Lower lobe of right lung (tissue), 2 donors: ENCODE measurements at regions not wholly inside any gene's neighbourhood (a gene's known extent, or its start where the extent isn't known, plus 50 kb on each side); places are given as distances from the start of the nearest gene placed in this dataset.

Experiments
- ATAC-seq, 2 donors: fragments of 200-7000 bp; cut with Tn5 transposase; one replicate each; pipeline ENCODE4 v1.9.1; 2020 to 2022; ENCODE audit warnings: mild to moderate bottlenecking in 2 of 2, moderate library complexity in 2 of 2
- DNase-seq: peaks from one replicate; pipeline ENCODE4 v3.0.0-alpha.2; 2020
- H3K27ac ChIP-seq: fragments of 200-600 bp; one replicate; pipeline ENCODE4 v1.8.0; 2022
- H3K27me3 ChIP-seq: fragments of 200-600 bp; one replicate; pipeline ENCODE4 v1.8.0; 2022; ENCODE audit warnings: low read depth
- H3K36me3 ChIP-seq: fragments of 200-600 bp; one replicate; pipeline ENCODE4 v1.8.0; 2022; ENCODE audit warnings: mild to moderate bottlenecking
- H3K4me1 ChIP-seq: fragments of 200-600 bp; one replicate; pipeline ENCODE4 v1.8.0; 2022
- H3K4me3 ChIP-seq: fragments of 200-600 bp; one replicate; pipeline ENCODE4 v1.8.0; 2022; ENCODE audit warnings: mild to moderate bottlenecking
- H3K9me3 ChIP-seq: fragments of 200-600 bp; one replicate; pipeline ENCODE4 v1.8.0; 2022
- intact Hi-C: fragments of 100-400 bp; cut with DNase I; formaldehyde crosslinking; loops from one replicate; pipeline ENCODE4 v1.11.0; 2022
- TF ChIP-seq, protein P1 (sequence below): fragments of 200-600 bp; IDR thresholded peaks from one replicate; pipeline ENCODE4 v1.8.0; 2022; ENCODE audit warnings: antibody characterized with exemption, mild to moderate bottlenecking
- donor health status: DM: no; HTN: yes; CAD: no; lungs with severe emphysema.

DNA sequence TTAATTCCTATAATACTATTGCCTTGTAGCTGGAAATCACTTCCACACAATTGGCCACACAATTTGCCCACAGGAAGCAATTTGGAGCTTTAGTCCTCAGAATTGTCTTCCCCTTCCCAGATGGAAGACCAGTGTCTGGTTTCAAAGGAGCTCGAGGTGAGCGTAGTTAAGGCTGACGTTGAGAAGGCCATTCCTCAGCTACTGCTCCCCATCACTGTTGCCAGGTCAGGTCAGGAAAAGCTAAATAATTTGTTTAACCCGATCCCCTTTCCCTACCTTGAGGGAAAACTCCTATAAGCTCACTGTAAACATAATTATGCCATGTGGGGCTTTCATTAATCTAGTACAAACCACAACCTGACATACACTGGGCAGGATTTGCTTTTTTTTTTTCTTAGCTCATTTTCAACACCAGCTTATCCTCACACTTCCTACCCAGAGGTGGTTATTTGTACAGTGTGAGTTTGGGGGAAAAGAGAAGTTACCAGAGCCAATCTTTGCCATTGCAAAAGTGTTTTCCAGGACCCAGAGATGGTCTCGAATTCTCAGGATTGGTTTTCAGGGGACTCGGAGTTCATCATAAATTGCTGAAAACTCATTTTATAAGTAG lies 242.7 kb downstream of the CLIC5 start:
- H3K27me3 ChIP-seq = no peaks in the 10 kb centered on the region
- intact Hi-C loops = no loop called here
- no peak for ATAC-seq
- TF ChIP-seq, protein P1, sequence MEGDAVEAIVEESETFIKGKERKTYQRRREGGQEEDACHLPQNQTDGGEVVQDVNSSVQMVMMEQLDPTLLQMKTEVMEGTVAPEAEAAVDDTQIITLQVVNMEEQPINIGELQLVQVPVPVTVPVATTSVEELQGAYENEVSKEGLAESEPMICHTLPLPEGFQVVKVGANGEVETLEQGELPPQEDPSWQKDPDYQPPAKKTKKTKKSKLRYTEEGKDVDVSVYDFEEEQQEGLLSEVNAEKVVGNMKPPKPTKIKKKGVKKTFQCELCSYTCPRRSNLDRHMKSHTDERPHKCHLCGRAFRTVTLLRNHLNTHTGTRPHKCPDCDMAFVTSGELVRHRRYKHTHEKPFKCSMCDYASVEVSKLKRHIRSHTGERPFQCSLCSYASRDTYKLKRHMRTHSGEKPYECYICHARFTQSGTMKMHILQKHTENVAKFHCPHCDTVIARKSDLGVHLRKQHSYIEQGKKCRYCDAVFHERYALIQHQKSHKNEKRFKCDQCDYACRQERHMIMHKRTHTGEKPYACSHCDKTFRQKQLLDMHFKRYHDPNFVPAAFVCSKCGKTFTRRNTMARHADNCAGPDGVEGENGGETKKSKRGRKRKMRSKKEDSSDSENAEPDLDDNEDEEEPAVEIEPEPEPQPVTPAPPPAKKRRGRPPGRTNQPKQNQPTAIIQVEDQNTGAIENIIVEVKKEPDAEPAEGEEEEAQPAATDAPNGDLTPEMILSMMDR = no peak
- no peaks in the 10 kb centered on the region for H3K4me1 ChIP-seq
- DNase-seq = no peak
- H3K9me3 ChIP-seq = no peaks in the 10 kb centered on the region
- no peak overlapping the region for H3K4me3 ChIP-seq
- no peaks in the 10 kb centered on the region for H3K36me3 ChIP-seq
- H3K27ac ChIP-seq = no peak overlapping the region

DNA sequence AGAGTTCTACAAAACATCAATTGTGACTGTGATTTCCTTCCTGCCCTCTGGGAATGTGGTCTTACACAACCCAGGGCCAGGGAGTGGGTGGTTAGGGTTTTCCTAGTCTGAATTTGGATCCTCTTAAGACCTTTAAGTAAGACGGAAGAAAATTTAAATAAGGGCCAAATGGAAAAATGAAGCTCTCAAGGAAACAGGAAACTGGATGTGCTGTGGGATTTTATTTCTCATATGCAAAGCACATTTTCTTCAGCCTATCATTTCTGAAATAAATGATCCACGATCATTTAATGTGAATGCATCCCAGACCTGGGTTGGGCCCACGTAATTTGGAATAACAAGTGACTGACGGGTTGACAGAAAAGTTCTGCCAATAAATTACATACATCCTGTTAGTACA lies 243.6 kb downstream of the CLIC5 start:
- H3K4me1 ChIP-seq = no peaks in the 10 kb centered on the region
- no peaks in the 10 kb centered on the region for H3K27me3 ChIP-seq
- no peaks in the 10 kb centered on the region for H3K36me3 ChIP-seq
- TF ChIP-seq, protein P1 = no peak
- H3K4me3 ChIP-seq = no peak overlapping the region
- no peak overlapping the region for H3K27ac ChIP-seq
- no peaks in the 10 kb centered on the region for H3K9me3 ChIP-seq
- ATAC-seq (no peak), DNase-seq (no peak)
- intact Hi-C loops = no loop called here

DNA sequence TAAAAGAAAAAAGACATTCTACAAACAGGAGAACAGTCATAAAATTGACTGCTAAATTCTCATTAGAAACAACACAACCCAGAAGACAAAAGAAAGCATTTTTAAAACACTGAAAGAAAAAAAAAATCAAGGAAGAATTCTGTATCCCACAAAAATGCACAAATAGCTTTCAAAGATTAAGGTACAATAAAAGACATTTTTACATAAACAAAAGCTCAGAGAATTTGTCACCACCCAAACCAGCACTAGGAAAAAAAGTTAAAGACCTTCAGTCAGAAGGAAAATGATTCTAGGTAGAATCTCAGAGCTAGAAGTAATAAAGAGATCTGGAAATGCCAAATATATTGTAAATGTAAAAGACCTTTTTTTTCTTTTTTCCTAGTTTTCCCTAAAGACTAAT lies 252.4 kb downstream of the CLIC5 start:
- no peaks in the 10 kb centered on the region for H3K27me3 ChIP-seq
- TF ChIP-seq, protein P1 = no peak
- no peak overlapping the region for H3K4me3 ChIP-seq
- ATAC-seq (no peak), DNase-seq (no peak)
- H3K9me3 ChIP-seq = no peaks in the 10 kb centered on the region
- no peaks in the 10 kb centered on the region for H3K4me1 ChIP-seq
- no peak overlapping the region for H3K27ac ChIP-seq
- H3K36me3 ChIP-seq = no peaks in the 10 kb centered on the region
- intact Hi-C loops = no loop called here

DNA sequence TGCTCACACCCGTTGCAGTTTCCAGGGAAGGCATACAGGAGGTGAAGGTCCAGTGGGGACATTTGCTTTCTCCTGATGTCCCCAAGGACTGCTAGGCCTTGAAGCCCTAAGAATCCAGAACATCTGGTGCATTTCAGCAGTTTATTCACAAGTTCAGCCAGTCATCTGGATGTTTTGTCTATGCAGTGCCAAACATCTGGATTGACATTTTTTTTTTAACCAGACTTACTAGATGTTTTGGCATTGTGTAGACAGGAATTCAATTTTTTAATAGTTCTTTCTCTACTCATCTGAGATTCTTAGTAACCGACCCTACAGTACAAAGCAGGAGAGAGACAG lies 256.2 kb downstream of the CLIC5 start:
- H3K4me3 ChIP-seq = no peak overlapping the region
- H3K4me1 ChIP-seq = no peaks in the 10 kb centered on the region
- no peak overlapping the region for H3K27ac ChIP-seq
- no peak for DNase-seq
- TF ChIP-seq, protein P1 = no peak
- no peak for ATAC-seq
- H3K9me3 ChIP-seq = no peaks in the 10 kb centered on the region
- intact Hi-C loops = no loop called here
- no peaks in the 10 kb centered on the region for H3K27me3 ChIP-seq
- no peaks in the 10 kb centered on the region for H3K36me3 ChIP-seq

DNA sequence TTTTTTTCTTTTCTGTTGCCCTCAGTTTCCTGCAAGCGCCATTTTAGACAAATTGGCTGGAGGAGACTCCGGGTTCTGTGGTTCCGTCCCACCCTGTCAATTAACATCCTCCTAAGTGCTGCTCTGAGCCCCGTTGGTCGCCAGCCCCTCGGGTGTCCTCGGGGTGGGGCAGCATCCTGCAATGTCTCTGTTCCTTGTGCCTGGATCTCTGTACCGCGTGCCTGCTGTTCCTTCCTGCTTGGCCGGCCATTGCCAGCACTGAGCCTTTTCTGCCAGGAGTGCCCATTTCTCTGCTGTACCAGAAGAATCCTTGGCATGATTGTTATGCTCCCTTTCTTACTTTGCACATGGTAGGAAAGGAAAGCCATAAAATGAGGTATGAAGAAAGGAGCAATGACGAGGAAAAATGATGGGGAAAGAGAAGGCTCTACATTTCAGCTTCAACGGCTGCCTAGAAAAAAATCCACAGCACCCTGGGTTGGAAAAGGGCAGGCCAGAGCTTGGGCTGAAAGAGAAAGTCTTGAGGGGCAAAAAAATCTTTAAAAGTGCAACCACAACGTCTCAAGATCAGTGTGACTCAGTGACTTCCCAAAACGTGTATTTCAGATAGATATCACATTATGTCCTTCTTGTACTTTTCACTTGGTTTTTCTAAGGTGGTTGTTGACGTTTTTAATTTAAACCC lies 256.7 kb downstream of the CLIC5 start:
- no peaks in the 10 kb centered on the region for H3K27me3 ChIP-seq
- ATAC-seq (no peak), DNase-seq (no peak)
- H3K4me3 ChIP-seq = no peak overlapping the region
- H3K9me3 ChIP-seq = no peaks in the 10 kb centered on the region
- no peaks in the 10 kb centered on the region for H3K4me1 ChIP-seq
- H3K27ac ChIP-seq = no peak overlapping the region
- H3K36me3 ChIP-seq = no peaks in the 10 kb centered on the region
- intact Hi-C loops = no loop called here
- TF ChIP-seq, protein P1 = no peak
